ENCODE measurements at regions not wholly inside any gene's neighbourhood (a gene's known extent, or its start where the extent isn't known, plus 50 kb on each side); places are given as distances from the start of the nearest gene placed in this dataset.

DNA sequence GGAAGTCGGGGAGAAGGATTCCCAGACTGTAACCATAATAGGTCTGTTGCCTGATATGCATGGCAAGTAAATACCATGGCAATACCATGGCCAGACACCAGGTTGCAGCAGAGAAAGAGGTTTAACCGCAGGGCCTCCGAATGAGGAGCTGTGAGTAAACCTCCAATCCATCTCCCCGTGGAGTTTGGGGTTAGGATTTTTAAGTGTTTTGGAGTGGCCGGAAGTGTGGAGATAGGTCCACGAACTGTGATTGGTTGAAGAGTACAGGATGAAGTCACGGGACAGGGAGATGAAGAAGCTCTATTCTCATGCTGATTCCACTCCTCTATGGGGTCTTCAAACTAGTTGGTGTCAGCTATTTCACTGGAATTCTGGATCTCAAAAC is 127.9 kb downstream of the ST8SIA2 start:
- Histone ChIP-seq H4K20me1 (ENCODE audit: insufficient read depth) (no peaks in the 10 kb centered on the region), H3K36me3 (replicated peaks in 1 of 2; ENCODE audit: control insufficient read depth in 1 of 2, insufficient read depth in 2 of 2, low read length in 1 of 2) (no peaks in the 10 kb centered on the region), H3K79me2 (ENCODE audit: insufficient read depth) (no peaks in the 10 kb centered on the region), H3K4me3 (ENCODE audit: low read depth in 2 of 2, low read length in 1 of 2) (no peak overlapping the region; a peak in 1 of 4 replicates), H3K27ac (ENCODE audit: low read depth in 2 of 2, low read length in 1 of 2) (no peak overlapping the region), H3K9me3 (no peaks in the 10 kb centered on the region), H3K4me1 (ENCODE audit: control insufficient read depth in 1 of 2, insufficient read depth in 2 of 2, low read depth in 1 of 2, low read length in 1 of 2) (no peaks in the 10 kb centered on the region), H3K9ac (no peak overlapping the region), H3K9me2 (no peaks in the 10 kb centered on the region), H3K4me2 (no peak overlapping the region), H2AFZ (ENCODE audit: low read depth) (no peak overlapping the region), H3K27me3 (ENCODE audit: insufficient read depth) (no peaks in the 10 kb centered on the region), H3F3A (replicated peaks; ENCODE audit: insufficient read depth) (no peaks in the 10 kb centered on the region)
- ChIA-PET CTCF (interaction anchor here (0.6 to 6.7 kb wide), 37 partner anchors 10 to 425 kb away, joined by 3 to 95 read pairs (median 4); no protein-coding TSS in a partner anchor), POLR2A (interaction anchor here (1.0 kb wide), 1 partner anchor 193 kb away, joined by 5 read pairs; no protein-coding TSS in a partner anchor)
- DNase-seq: peak; percentile 64
- 24% methylated on average over 7 of the region's 7 CpGs for WGBS (ENCODE audit: low lambda C conversion rate)
- TF ChIP-seq RAD21 (IDR thresholded peaks at IDR 0.05; ENCODE audit: low read length) (peak; percentile 90), SMC3 (IDR thresholded peaks at IDR 0.05; ENCODE audit: low read depth, low read length) (peak; percentile 84), TAF1 (IDR thresholded peaks at IDR 0.05; ENCODE audit: borderline replicate concordance, low read depth, low read length) (no peak)
- TF ChIP-seq, protein P1, sequence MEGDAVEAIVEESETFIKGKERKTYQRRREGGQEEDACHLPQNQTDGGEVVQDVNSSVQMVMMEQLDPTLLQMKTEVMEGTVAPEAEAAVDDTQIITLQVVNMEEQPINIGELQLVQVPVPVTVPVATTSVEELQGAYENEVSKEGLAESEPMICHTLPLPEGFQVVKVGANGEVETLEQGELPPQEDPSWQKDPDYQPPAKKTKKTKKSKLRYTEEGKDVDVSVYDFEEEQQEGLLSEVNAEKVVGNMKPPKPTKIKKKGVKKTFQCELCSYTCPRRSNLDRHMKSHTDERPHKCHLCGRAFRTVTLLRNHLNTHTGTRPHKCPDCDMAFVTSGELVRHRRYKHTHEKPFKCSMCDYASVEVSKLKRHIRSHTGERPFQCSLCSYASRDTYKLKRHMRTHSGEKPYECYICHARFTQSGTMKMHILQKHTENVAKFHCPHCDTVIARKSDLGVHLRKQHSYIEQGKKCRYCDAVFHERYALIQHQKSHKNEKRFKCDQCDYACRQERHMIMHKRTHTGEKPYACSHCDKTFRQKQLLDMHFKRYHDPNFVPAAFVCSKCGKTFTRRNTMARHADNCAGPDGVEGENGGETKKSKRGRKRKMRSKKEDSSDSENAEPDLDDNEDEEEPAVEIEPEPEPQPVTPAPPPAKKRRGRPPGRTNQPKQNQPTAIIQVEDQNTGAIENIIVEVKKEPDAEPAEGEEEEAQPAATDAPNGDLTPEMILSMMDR (IDR thresholded peaks at IDR 0.05): peak; percentile 19; the same call in 1 of the 2 replicates

DNA sequence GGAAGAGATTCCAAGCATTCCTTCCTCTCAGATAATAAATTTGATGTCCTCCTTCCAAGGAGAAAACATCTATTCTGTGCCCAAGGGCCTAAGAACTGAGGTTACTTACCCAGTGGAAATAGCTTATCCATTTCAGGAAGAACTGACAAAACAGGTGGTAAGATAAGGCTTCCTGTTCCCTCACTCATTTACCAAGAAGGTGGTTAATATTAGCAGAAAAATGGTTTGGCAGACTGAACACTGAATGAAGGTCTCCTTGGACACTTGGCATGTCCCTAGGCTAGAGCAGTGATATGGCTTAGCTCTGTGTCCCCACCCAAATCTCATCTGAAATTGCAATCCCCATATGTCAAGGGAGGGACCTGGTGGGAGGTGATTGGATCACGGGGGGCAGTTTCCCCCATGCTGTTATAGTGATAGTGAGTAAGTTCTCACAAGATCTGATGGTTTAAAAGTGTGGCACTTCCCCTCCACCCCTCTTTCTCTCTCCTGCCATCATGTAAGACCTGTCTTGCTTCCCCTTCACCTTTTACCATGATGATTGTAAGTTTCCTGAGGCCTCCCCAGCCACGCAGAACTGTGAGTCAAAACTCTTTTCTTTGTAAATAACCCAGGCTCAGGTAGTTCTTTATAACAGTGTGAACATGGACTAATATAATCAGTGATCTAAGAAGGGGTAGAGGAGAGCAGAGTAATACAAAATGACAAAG is 127.4 kb downstream of the ST8SIA2 start:
- Histone ChIP-seq H3K4me3 (ENCODE audit: low read depth in 2 of 2, low read length in 1 of 2) (no peak overlapping the region; a peak in 1 of 4 replicates), H4K20me1 (ENCODE audit: insufficient read depth) (no peaks in the 10 kb centered on the region), H2AFZ (ENCODE audit: low read depth) (no peak overlapping the region), H3K4me2 (no peak overlapping the region), H3K9ac (no peak overlapping the region), H3K27me3 (ENCODE audit: insufficient read depth) (no peaks in the 10 kb centered on the region), H3K36me3 (replicated peaks in 1 of 2; ENCODE audit: control insufficient read depth in 1 of 2, insufficient read depth in 2 of 2, low read length in 1 of 2) (no peaks in the 10 kb centered on the region), H3K9me2 (no peaks in the 10 kb centered on the region), H3F3A (replicated peaks; ENCODE audit: insufficient read depth) (no peaks in the 10 kb centered on the region), H3K79me2 (ENCODE audit: insufficient read depth) (no peaks in the 10 kb centered on the region), H3K4me1 (ENCODE audit: control insufficient read depth in 1 of 2, insufficient read depth in 2 of 2, low read depth in 1 of 2, low read length in 1 of 2) (no peaks in the 10 kb centered on the region), H3K9me3 (no peaks in the 10 kb centered on the region), H3K27ac (ENCODE audit: low read depth in 2 of 2, low read length in 1 of 2) (no peak overlapping the region)
- WGBS (ENCODE audit: low lambda C conversion rate): 20% methylated on average over 2 of the region's 2 CpGs
- ChIA-PET POLR2A (interaction anchor here (1.0 kb wide), 1 partner anchor 194 kb away, joined by 5 read pairs; no protein-coding TSS in a partner anchor), CTCF (interaction anchor here (0.7 to 6.7 kb wide), 28 partner anchors 10 to 424 kb away, joined by 3 to 95 read pairs (median 5); no protein-coding TSS in a partner anchor)
- no peak for DNase-seq
- TF ChIP-seq MXI1 (IDR thresholded peaks at IDR 0.05; ENCODE audit: low read depth, low read length) (no peak), SMC3 (IDR thresholded peaks at IDR 0.05; ENCODE audit: low read depth, low read length) (no peak), TCF12 (IDR thresholded peaks at IDR 0.05) (no peak), FOXM1 (IDR thresholded peaks at IDR 0.05; ENCODE audit: low read depth) (no peak), EZH2phosphoT487 (IDR thresholded peaks at IDR 0.05; ENCODE audit: borderline replicate concordance, low read depth) (no peak), TEAD4 (IDR thresholded peaks at IDR 0.05; ENCODE audit: borderline replicate concordance, insufficient read depth) (no peak), GATA2 (CRISPR knock-in tag; IDR thresholded peaks at IDR 0.05) (no peak), ELF1 (IDR thresholded peaks at IDR 0.05) (no peak), TAF1 (IDR thresholded peaks at IDR 0.05; ENCODE audit: borderline replicate concordance, low read depth, low read length) (no peak), EP300 (IDR thresholded peaks at IDR 0.05; ENCODE audit: borderline replicate concordance in 1 of 2, low read depth in 1 of 2, low read length in 1 of 2) (no peak)
- TF ChIP-seq, protein P2, sequence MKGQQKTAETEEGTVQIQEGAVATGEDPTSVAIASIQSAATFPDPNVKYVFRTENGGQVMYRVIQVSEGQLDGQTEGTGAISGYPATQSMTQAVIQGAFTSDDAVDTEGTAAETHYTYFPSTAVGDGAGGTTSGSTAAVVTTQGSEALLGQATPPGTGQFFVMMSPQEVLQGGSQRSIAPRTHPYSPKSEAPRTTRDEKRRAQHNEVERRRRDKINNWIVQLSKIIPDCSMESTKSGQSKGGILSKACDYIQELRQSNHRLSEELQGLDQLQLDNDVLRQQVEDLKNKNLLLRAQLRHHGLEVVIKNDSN (IDR thresholded peaks at IDR 0.05; ENCODE audit: borderline replicate concordance, low read depth): no peak
- TF ChIP-seq, protein P1 (IDR thresholded peaks at IDR 0.05): no peak

All from SK-N-SH (cell line).